HFFc6 (cell line): ENCODE measurements at regions not wholly inside any gene's neighbourhood (a gene's known extent, or its start where the extent isn't known, plus 50 kb on each side); places are given as distances from the start of the nearest gene placed in this dataset.

Experiments used
- DNase-seq: peaks from one replicate; pipeline ENCODE4 v3.0.0-alpha.2; 2018
- H3K27ac Mint-ChIP-seq: 2 replicates; pipeline ENCODE4 v1.8.0; 2020; ENCODE audit warnings: mild to moderate bottlenecking, mixed read lengths
- H3K27me3 Mint-ChIP-seq: 2 replicates; pipeline ENCODE4 v1.8.0; 2021; ENCODE audit warnings: mild to moderate bottlenecking, moderate library complexity, mixed read lengths; ENCODE audit not compliant: insufficient read depth
- H3K36me3 Mint-ChIP-seq: 2 replicates; pipeline ENCODE4 v1.8.0; 2021; ENCODE audit warnings: low read depth, mixed read lengths
- H3K4me1 Mint-ChIP-seq: 2 replicates; pipeline ENCODE4 v1.8.0; 2020; ENCODE audit warnings: low read depth, mixed read lengths
- H3K4me3 Mint-ChIP-seq: 2 replicates; pipeline ENCODE4 v1.8.0; 2020; ENCODE audit warnings: mild to moderate bottlenecking, moderate library complexity, mixed read lengths
- H3K9me3 Mint-ChIP-seq: 2 replicates; pipeline ENCODE4 v1.8.0; 2020; ENCODE audit warnings: mild to moderate bottlenecking, mixed read lengths
- TF ChIP-seq, protein P1 (sequence below): fragments of 200-600 bp; sonication (generic); IDR thresholded peaks from 2 replicates; pipeline ENCODE4 v1.5.0; 2021; ENCODE audit warnings: antibody characterized with exemption, mild to moderate bottlenecking

DNA sequence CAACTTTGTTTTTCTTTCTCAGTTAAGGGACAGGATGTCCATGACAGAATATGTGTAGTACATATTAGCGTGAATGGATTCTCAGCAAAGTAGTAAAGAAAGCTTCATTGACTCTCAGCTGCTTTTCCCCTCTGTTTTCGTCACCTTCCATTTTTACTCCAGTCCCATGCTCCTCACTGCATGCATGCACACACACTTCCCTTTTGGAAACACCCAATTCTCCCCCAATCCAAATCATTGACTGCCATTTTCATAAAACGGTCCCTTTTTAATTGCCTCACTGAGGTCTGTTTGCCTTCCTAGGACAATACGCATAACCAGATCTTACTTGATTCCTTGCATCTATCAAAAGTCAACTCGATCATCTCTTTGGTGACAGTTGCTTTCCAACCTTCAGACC lies 287.5 kb upstream of the PARD3B start:
- Mint-ChIP-seq H3K4me1 (peaks cover 20% of the 10 kb centered on the region), H3K27ac (no peak overlapping the region), H3K36me3 (no peaks in the 10 kb centered on the region), H3K9me3 (no peaks in the 10 kb centered on the region), H3K4me3 (no peak overlapping the region), H3K27me3 (no peaks in the 10 kb centered on the region; the same call in none of the 2 replicates)
- TF ChIP-seq, protein P1, sequence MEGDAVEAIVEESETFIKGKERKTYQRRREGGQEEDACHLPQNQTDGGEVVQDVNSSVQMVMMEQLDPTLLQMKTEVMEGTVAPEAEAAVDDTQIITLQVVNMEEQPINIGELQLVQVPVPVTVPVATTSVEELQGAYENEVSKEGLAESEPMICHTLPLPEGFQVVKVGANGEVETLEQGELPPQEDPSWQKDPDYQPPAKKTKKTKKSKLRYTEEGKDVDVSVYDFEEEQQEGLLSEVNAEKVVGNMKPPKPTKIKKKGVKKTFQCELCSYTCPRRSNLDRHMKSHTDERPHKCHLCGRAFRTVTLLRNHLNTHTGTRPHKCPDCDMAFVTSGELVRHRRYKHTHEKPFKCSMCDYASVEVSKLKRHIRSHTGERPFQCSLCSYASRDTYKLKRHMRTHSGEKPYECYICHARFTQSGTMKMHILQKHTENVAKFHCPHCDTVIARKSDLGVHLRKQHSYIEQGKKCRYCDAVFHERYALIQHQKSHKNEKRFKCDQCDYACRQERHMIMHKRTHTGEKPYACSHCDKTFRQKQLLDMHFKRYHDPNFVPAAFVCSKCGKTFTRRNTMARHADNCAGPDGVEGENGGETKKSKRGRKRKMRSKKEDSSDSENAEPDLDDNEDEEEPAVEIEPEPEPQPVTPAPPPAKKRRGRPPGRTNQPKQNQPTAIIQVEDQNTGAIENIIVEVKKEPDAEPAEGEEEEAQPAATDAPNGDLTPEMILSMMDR = no peak
- DNase-seq = no peak

DNA sequence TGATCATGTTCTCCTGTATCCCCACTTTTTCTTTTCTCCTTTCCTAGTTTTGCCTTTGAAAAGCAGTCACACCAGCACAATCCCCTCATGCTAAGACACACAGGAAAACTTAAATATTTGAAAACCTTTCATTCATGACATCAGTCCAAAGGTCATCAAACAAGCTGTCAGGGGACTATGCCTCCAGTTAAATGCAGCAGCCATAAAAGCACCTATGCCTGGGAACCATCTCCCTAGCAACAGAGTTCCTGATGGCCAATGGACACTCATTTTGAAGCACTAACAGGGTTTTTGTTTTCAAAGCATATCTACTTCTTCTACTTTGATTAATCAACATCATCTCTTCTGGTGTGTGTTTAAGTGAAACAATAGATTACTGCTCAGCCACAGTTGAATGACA lies 286.4 kb upstream of the PARD3B start:
- no peak for DNase-seq
- no peak overlapping the region for H3K4me3 Mint-ChIP-seq
- H3K27me3 Mint-ChIP-seq = peaks cover 2% of the 10 kb centered on the region; the same call in 1 of the 2 replicates
- H3K4me1 Mint-ChIP-seq = peaks cover 20% of the 10 kb centered on the region
- no peaks in the 10 kb centered on the region for H3K36me3 Mint-ChIP-seq
- no peak overlapping the region for H3K27ac Mint-ChIP-seq
- no peaks in the 10 kb centered on the region for H3K9me3 Mint-ChIP-seq
- TF ChIP-seq, protein P1 = no peak

DNA sequence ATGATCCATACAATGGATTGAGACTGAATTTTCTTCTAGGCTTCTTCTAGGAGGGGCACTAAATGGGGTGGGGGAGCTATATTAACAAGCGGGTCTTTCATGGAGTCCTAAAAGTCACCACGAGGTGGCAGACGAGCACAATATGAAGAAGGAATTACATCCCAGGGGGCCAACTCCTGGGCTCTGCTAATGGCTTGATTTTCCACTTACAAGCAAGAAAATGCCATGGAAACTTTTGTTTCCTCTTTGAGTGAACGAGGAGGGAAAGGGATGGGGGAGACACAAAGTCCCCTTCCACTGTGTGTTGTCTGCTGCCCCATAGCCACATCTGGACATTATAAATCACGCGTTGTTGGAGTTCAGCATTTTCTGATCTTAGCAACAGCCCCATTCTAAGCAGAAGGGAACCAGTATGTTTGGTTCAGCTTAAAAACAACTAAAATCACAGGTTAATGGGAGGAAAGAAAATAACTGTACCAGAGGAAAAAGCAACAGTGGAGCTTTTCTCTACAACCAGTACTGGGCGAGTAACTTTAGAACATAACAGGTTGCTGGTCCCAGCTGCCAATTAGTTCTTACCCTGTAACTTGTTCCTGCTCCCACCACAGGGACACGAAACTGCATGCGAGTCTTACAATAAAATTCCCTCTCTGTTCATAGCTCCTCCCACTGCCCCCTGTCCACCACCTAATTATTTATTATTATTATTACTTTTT lies 285.0 kb upstream of the PARD3B start:
- H3K4me1 Mint-ChIP-seq = peaks cover 20% of the 10 kb centered on the region
- TF ChIP-seq, protein P1 = peak; percentile 91
- peak; percentile 53 for DNase-seq
- no peak overlapping the region for H3K27ac Mint-ChIP-seq
- H3K9me3 Mint-ChIP-seq = no peaks in the 10 kb centered on the region
- no peak overlapping the region for H3K4me3 Mint-ChIP-seq
- H3K27me3 Mint-ChIP-seq = peaks cover 12% of the 10 kb centered on the region
- H3K36me3 Mint-ChIP-seq = no peaks in the 10 kb centered on the region

DNA sequence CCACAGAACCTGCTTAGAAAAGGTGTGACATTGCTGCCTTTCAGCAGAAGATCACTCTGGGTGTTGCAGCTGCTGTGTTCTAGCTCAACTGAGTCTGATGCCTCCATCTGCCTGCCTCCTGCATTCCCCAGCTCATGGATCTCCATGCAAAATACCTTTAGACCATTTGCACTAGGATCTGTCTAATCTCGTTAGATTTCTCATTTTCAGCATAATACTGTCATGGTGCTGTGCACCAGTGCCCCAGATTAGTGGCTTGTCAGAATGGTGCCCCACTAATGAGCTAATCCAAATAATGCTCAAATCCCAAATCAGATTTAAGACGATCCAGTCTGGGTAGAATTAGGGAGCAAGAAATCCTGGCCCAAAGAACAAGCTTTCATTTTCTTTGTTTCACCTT lies 284.4 kb upstream of the PARD3B start:
- no peak overlapping the region for H3K4me3 Mint-ChIP-seq
- DNase-seq = no peak
- H3K27me3 Mint-ChIP-seq = peaks cover 15% of the 10 kb centered on the region
- H3K27ac Mint-ChIP-seq = no peak overlapping the region
- TF ChIP-seq, protein P1 = no peak
- no peaks in the 10 kb centered on the region for H3K9me3 Mint-ChIP-seq
- H3K36me3 Mint-ChIP-seq = no peaks in the 10 kb centered on the region
- H3K4me1 Mint-ChIP-seq = peaks cover 20% of the 10 kb centered on the region

DNA sequence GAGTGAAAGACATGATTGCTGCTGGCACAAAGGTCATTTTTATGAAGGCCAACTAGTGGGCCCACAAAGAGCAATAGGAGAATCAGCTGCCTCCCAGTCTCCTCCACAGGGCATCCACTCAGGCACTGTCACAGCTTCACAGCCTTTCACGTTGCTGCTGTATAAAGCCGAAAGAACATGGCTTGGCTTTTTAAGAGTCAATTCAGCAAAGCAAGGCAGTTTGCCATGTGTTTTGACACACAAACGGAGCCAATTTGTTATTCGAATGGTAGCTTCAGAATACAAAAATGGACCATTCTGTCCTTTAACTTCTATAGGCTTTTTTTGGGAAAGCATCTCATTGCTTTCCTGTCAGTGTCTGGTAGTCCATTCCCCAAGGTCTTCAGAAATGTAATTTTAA lies 283.4 kb upstream of the PARD3B start:
- Mint-ChIP-seq H3K27me3 (peaks cover 19% of the 10 kb centered on the region), H3K36me3 (no peaks in the 10 kb centered on the region), H3K4me3 (no peak overlapping the region), H3K4me1 (peaks cover 19% of the 10 kb centered on the region), H3K9me3 (no peaks in the 10 kb centered on the region), H3K27ac (no peak overlapping the region)
- DNase-seq = no peak
- TF ChIP-seq, protein P1 = no peak
